Neural progenitor cell (in vitro differentiated cells): ENCODE measurements at regions not wholly inside any gene's neighbourhood (a gene's known extent, or its start where the extent isn't known, plus 50 kb on each side); places are given as distances from the start of the nearest gene placed in this dataset.

Source experiments
- EZH2 ChIP-seq: fragments of 200-600 bp; sonication (generic); IDR thresholded peaks from 2 replicates; pipeline ENCODE4 v1.6.1; 2017; ENCODE audit warnings: antibody characterized with exemption, mild to moderate bottlenecking, moderate library complexity
- TF ChIP-seq, protein P1 (sequence below): fragments of 200-600 bp; sonication (generic); IDR thresholded peaks from 2 replicates; pipeline ENCODE4 v1.5.1; 2017; ENCODE audit warnings: antibody characterized with exemption, mild to moderate bottlenecking

DNA sequence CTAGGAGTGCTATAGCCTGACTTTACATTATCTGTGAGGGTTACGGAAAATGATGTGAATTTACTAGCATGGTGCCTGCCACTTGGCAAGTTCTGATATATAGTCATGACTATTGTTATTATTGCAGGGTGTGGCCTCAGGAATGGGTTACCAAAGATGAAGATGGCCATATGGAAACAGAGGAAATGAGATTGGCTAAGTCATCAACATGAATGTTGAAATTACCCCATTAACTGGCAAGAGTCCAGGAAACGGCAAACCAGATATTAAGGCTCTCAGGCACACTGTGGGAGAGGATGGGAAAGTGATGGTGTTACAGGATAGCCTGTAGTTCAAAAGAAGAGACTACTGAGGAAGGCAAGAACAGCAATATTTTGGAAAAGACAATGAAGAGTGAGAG lies 183.3 kb downstream of the KCNRG start:
- TF ChIP-seq, protein P1, sequence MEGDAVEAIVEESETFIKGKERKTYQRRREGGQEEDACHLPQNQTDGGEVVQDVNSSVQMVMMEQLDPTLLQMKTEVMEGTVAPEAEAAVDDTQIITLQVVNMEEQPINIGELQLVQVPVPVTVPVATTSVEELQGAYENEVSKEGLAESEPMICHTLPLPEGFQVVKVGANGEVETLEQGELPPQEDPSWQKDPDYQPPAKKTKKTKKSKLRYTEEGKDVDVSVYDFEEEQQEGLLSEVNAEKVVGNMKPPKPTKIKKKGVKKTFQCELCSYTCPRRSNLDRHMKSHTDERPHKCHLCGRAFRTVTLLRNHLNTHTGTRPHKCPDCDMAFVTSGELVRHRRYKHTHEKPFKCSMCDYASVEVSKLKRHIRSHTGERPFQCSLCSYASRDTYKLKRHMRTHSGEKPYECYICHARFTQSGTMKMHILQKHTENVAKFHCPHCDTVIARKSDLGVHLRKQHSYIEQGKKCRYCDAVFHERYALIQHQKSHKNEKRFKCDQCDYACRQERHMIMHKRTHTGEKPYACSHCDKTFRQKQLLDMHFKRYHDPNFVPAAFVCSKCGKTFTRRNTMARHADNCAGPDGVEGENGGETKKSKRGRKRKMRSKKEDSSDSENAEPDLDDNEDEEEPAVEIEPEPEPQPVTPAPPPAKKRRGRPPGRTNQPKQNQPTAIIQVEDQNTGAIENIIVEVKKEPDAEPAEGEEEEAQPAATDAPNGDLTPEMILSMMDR, result no peak
- no peak for TF ChIP-seq EZH2
